Astrocyte (in vitro differentiated cells and primary cell): ENCODE measurements at regions not wholly inside any gene's neighbourhood (a gene's known extent, or its start where the extent isn't known, plus 50 kb on each side); places are given as distances from the start of the nearest gene placed in this dataset.

ENCODE experiments used
- DNase-seq: peaks from one replicate; pipeline ENCODE4 v3.0.0-alpha.2; 2010; ENCODE audit warnings: low read depth
- FAIRE-seq: peaks from 2 replicates; lab custom pipeline; 2011; peaks lifted over from hg19 to GRCh38; lab: Jason Lieb, UNC
- H2AFZ ChIP-seq: 2 replicates; pipeline ENCODE4 v1.6.0; 2012; ENCODE audit warnings: low read depth, low read length, inconsistent platforms
- H3K27ac ChIP-seq: 2 replicates; pipeline ENCODE4 v1.5.1; 2011; ENCODE audit warnings: low read depth, low read length, inconsistent platforms
- H3K27me3 ChIP-seq: 2 replicates; pipeline ENCODE4 v1.6.0; 2011; ENCODE audit warnings: low read length, inconsistent platforms; ENCODE audit not compliant: insufficient read depth
- H3K36me3 ChIP-seq: 2 replicates; pipeline ENCODE4 v1.5.1; 2011; ENCODE audit warnings: low read length, inconsistent platforms; ENCODE audit not compliant: insufficient read depth
- H3K4me1 ChIP-seq: 2 replicates; pipeline ENCODE4 v1.5.1; 2011; ENCODE audit warnings: low read length, inconsistent platforms; ENCODE audit not compliant: insufficient read depth
- H3K4me2 ChIP-seq: 2 replicates; pipeline ENCODE4 v1.6.0; 2012; ENCODE audit warnings: low read length, inconsistent platforms
- H3K4me3 ChIP-seq: 2 replicates; pipeline ENCODE4 v1.5.1; 2011; ENCODE audit warnings: low read depth, mild to moderate bottlenecking, low read length, inconsistent platforms; ENCODE audit not compliant: insufficient read depth
- H3K79me2 ChIP-seq: 2 replicates; pipeline ENCODE4 v1.6.0; 2012; ENCODE audit warnings: mild to moderate bottlenecking, low read length, inconsistent platforms; ENCODE audit not compliant: insufficient read depth
- H3K9ac ChIP-seq: 2 replicates; pipeline ENCODE4 v1.6.0; 2012; ENCODE audit warnings: mild to moderate bottlenecking, low read length, inconsistent platforms
- H3K9me3 ChIP-seq: 2 replicates; pipeline ENCODE4 v1.5.1; 2012; ENCODE audit warnings: low read depth, mild to moderate bottlenecking, low read length, inconsistent platforms; ENCODE audit not compliant: insufficient read depth
- H4K20me1 ChIP-seq: 2 replicates; pipeline ENCODE4 v1.6.0; 2012; ENCODE audit warnings: low read length, inconsistent platforms; ENCODE audit not compliant: insufficient read depth
- H3K27ac Mint-ChIP-seq: one replicate; pipeline ENCODE4 v1.8.0; 2021; ENCODE audit warnings: mild to moderate bottlenecking, mixed read lengths; ENCODE audit not compliant: unreplicated experiment
- H3K27me3 Mint-ChIP-seq: one replicate; pipeline ENCODE4 v1.8.0; 2021; ENCODE audit warnings: low read depth, mixed read lengths; ENCODE audit not compliant: unreplicated experiment
- H3K36me3 Mint-ChIP-seq: one replicate; pipeline ENCODE4 v1.8.0; 2021; ENCODE audit warnings: low read depth, mixed read lengths; ENCODE audit not compliant: unreplicated experiment
- H3K4me1 Mint-ChIP-seq: one replicate; pipeline ENCODE4 v1.8.0; 2021; ENCODE audit warnings: low read depth, mixed read lengths; ENCODE audit not compliant: unreplicated experiment
- H3K4me3 Mint-ChIP-seq: one replicate; pipeline ENCODE4 v1.8.0; 2021; ENCODE audit warnings: mild to moderate bottlenecking, moderate library complexity, mixed read lengths; ENCODE audit not compliant: unreplicated experiment
- H3K9me3 Mint-ChIP-seq: one replicate; pipeline ENCODE4 v1.8.0; 2021; ENCODE audit warnings: mild to moderate bottlenecking, mixed read lengths; ENCODE audit not compliant: unreplicated experiment
- CTCF ChIP-seq: IDR thresholded peaks from 2 replicates; pipeline ENCODE4 v1.5.1; 2011; ENCODE audit warnings: low read depth, mild to moderate bottlenecking, inconsistent platforms, low read length, moderate library complexity; ENCODE audit not compliant: insufficient read depth
- EZH2 ChIP-seq: IDR thresholded peaks from 2 replicates; pipeline ENCODE4 v1.6.1; 2012; ENCODE audit warnings: mild to moderate bottlenecking, low read length, inconsistent platforms; ENCODE audit not compliant: insufficient read depth

GRCh38 chr12:126807312-126807865 lies 1459.6 kb upstream of the TMEM132C start:
- no peaks in the 10 kb centered on the region for H3K36me3 Mint-ChIP-seq

GRCh38 chr12:126811391-126811790 lies 1455.6 kb upstream of the TMEM132C start:
- FAIRE-seq (no peak), DNase-seq (no peak)
- Histone ChIP-seq H3K4me2 (no peak overlapping the region), H3K36me3 (no peaks in the 10 kb centered on the region), H3K27me3 (no peaks in the 10 kb centered on the region), H3K79me2 (no peaks in the 10 kb centered on the region), H3K4me1 (no peaks in the 10 kb centered on the region), H3K9me3 (no peaks in the 10 kb centered on the region), H3K4me3 (no peak overlapping the region), H4K20me1 (no peaks in the 10 kb centered on the region), H3K9ac (no peak overlapping the region), H2AFZ (no peak overlapping the region), H3K27ac (no peak overlapping the region)
- no peaks in the 10 kb centered on the region for H3K4me1 Mint-ChIP-seq
- H3K36me3 Mint-ChIP-seq, result no peaks in the 10 kb centered on the region
- TF ChIP-seq EZH2, result no peak
- no peak for TF ChIP-seq CTCF
- no peaks in the 10 kb centered on the region for H3K27me3 Mint-ChIP-seq
- no peak overlapping the region for H3K27ac Mint-ChIP-seq
- no peak overlapping the region for H3K4me3 Mint-ChIP-seq
- peaks cover 11% of the 10 kb centered on the region for H3K9me3 Mint-ChIP-seq

More at GRCh38 chr12:126807312-126807865, 1459.6 kb upstream of the TMEM132C start:
- Histone ChIP-seq H3K36me3 (no peaks in the 10 kb centered on the region), H3K4me1 (no peaks in the 10 kb centered on the region), H3K4me3 (no peak overlapping the region), H3K27ac (no peak overlapping the region), H3K9me3 (no peaks in the 10 kb centered on the region), H2AFZ (no peak overlapping the region), H3K9ac (no peak overlapping the region), H3K4me2 (no peak overlapping the region), H3K27me3 (no peaks in the 10 kb centered on the region), H3K79me2 (no peaks in the 10 kb centered on the region), H4K20me1 (no peaks in the 10 kb centered on the region)
- DNase-seq (no peak), FAIRE-seq (no peak)
- no peak for TF ChIP-seq CTCF
- no peak for TF ChIP-seq EZH2
- Mint-ChIP-seq H3K27me3 (no peaks in the 10 kb centered on the region), H3K27ac (no peak overlapping the region), H3K4me3 (no peak overlapping the region), H3K9me3 (peaks cover 12% of the 10 kb centered on the region), H3K4me1 (no peaks in the 10 kb centered on the region)

GRCh38 chr12:126819554-126819953 lies 1447.4 kb upstream of the TMEM132C start:
- peaks cover 5% of the 10 kb centered on the region for H3K9me3 Mint-ChIP-seq
- no peak overlapping the region for H3K27ac ChIP-seq
- no peak overlapping the region for H2AFZ ChIP-seq
- H3K27ac Mint-ChIP-seq, result no peak overlapping the region
- no peaks in the 10 kb centered on the region for H4K20me1 ChIP-seq
- H3K4me3 ChIP-seq, result no peak overlapping the region
- H3K4me1 ChIP-seq, result no peaks in the 10 kb centered on the region
- no peak overlapping the region for H3K4me3 Mint-ChIP-seq
- DNase-seq, result no peak
- H3K79me2 ChIP-seq, result no peaks in the 10 kb centered on the region
- H3K36me3 ChIP-seq, result no peaks in the 10 kb centered on the region
- peaks cover 2% of the 10 kb centered on the region for H3K9me3 ChIP-seq
- no peaks in the 10 kb centered on the region for H3K36me3 Mint-ChIP-seq
- H3K27me3 Mint-ChIP-seq, result no peaks in the 10 kb centered on the region
- H3K4me2 ChIP-seq, result no peak overlapping the region
- no peak overlapping the region for H3K9ac ChIP-seq
- TF ChIP-seq EZH2, result no peak
- no peak for TF ChIP-seq CTCF
- no peaks in the 10 kb centered on the region for H3K27me3 ChIP-seq
- FAIRE-seq, result no peak
- H3K4me1 Mint-ChIP-seq, result no peaks in the 10 kb centered on the region
